AG10803 (cell line): ENCODE measurements at regions not wholly inside any gene's neighbourhood (a gene's known extent, or its start where the extent isn't known, plus 50 kb on each side); places are given as distances from the start of the nearest gene placed in this dataset.

ENCODE experiments used
- DNase-seq: peaks from one replicate; pipeline ENCODE4 v3.0.0; 2010; ENCODE audit warnings: low read depth
- H3K4me3 ChIP-seq: 2 replicates; pipeline ENCODE4 v1.5.1; 2011; ENCODE audit warnings: mild to moderate bottlenecking, low read length, control low read depth
- CTCF ChIP-seq: conservative IDR thresholded peaks from 2 replicates; pipeline ENCODE4 v1.5.1; 2011; ENCODE audit warnings: mild to moderate bottlenecking, low read length, control low read depth, inconsistent platforms

- no peak for DNase-seq
- no peak overlapping the region for H3K4me3 ChIP-seq
- no peak for TF ChIP-seq CTCF
Observed at GRCh38 chr22:49550766-49551362, 276.8 kb downstream of the BRD1 start.

GRCh38 chr22:49550141-49550430 lies 277.6 kb downstream of the BRD1 start:
- no peak overlapping the region for H3K4me3 ChIP-seq
- TF ChIP-seq CTCF, result no peak
- DNase-seq, result no peak

- TF ChIP-seq CTCF, result no peak
- DNase-seq, result no peak
- no peak overlapping the region for H3K4me3 ChIP-seq
Observed at GRCh38 chr22:49549256-49550140, 278.2 kb downstream of the BRD1 start.

GRCh38 chr22:49548356-49549202 lies 279.1 kb downstream of the BRD1 start:
- no peak for DNase-seq
- no peak overlapping the region for H3K4me3 ChIP-seq
- no peak for TF ChIP-seq CTCF

GRCh38 chr22:49547751-49548239 lies 279.9 kb downstream of the BRD1 start:
- DNase-seq, result no peak
- no peak overlapping the region for H3K4me3 ChIP-seq
- no peak for TF ChIP-seq CTCF

- no peak for DNase-seq
- no peak for TF ChIP-seq CTCF
- H3K4me3 ChIP-seq, result no peak overlapping the region
Observed at GRCh38 chr22:49546811-49547585, 280.7 kb downstream of the BRD1 start.
